GM19025 (cell line): ENCODE measurements at regions not wholly inside any gene's neighbourhood (a gene's known extent, or its start where the extent isn't known, plus 50 kb on each side); places are given as distances from the start of the nearest gene placed in this dataset.
"Not testable (repeated sequence)": the region's sequence is repeated elsewhere in the genome, so short reads cannot be mapped to it uniquely, and the experiment has no call there.

Experiments
- ATAC-seq: cut with Tn5 transposase; IDR thresholded peaks from one replicate; pipeline ENCODE4 v1.9.1; 2021; ENCODE audit warnings: mild to moderate bottlenecking, low read depth, moderate library complexity; ENCODE audit not compliant: unreplicated experiment

- ATAC-seq, result no peak
Measured at GRCh38 chr2:149894226-149894625, 306.7 kb upstream of the MMADHC start.

DNA sequence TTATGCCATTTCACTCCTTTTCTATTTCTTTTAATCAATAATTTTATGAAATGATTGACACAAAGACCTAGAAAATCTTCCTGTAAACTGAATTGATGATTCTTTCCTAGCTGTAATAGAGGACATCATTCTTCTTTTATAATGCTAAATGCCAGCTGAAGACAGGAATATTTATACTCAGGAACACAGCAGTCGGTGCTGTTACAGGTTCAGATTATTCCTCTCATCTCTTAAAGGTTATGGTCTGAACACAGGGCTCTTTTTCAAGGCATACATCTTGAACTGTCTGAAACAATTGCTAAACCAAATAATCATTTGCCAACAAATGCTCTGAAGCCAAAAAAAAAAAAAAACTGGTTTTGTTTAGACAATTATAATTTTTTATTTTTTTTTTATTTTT is 305.0 kb upstream of the MMADHC start:
- ATAC-seq, result no peak

DNA sequence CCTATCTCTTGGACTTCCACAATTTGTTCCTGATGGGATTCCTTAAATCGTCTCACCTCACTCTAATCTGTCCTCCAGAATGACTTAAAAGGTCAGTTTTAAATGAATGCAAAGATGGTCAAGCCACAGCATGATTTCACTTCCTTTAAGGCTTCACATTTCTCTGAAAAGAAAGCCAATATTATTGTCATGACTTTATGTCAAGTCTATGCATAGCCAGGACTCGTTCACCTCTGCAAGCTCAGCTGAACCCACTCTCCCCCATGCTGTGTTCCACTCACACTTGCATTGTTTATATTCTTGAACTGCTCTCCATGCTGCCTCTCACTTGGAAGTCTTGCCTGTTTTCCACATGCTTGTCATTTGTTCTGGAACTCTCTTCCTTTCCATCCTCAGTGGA is 298.4 kb upstream of the MMADHC start:
- no peak for ATAC-seq

DNA sequence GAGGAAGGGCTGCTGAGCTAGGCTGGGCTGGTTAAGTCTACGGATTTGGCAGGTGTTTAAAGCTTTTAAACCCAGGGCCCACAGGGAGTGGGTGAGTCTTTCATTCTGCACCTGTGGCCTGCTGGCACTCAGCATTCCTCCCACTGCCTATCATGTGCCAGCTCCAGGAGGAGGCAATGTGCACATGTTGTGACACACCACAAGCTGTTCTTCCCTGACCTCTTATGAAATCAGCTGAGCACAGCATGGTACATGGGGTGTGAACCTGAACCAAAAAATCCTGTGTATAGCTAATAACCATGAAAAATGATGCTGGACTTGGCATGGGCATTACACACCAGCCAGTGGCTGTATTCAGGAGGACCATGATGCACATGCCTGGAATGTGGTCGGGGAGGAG is 297.9 kb upstream of the MMADHC start:
- ATAC-seq, result no peak

GRCh38 chr2:149884871-149885270 is 297.3 kb upstream of the MMADHC start:
- ATAC-seq, result no peak

DNA sequence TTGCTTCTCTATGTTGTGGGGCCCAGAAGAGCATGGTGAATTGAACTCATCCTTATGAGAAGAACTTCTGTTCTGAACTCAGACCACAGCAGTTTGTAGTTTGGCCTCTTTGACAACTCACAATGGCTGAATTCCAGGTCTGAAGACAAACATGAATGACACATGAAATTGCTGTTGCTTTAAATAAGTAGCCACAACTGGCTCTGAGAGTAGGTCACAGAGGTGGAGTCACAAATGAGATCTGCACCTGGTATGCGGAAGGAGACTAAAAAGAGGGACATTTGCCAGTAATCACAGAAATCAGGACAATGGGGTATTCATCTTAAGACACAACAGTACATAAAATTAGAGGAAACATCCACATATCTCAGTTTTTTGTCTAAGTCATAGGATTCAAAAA is 290.3 kb upstream of the MMADHC start:
- ATAC-seq, result no peak

- ATAC-seq, result no peak
Measured at GRCh38 chr2:149877074-149877473, 289.5 kb upstream of the MMADHC start.

DNA sequence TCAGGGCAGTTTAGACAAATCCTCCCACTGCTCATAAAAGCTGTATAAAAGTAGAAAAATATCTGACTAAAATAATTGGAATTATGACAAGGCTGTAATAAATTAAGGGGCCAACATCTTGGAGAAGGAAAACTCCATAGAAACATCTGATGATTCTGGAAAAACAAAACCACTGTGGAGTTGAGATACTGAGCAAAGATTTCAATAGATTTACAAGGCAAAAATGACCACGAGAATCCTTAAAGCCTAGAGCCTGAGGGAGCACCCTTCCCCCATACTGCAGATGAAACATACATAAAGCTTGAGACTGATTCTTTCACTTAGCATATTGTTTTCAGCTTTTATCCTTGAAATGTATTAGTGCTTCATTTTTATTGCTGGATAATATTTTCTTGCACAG is 286.4 kb upstream of the MMADHC start:
- ATAC-seq, result no peak

- no peak for ATAC-seq
Measured at GRCh38 chr2:149872638-149873150, 285.1 kb upstream of the MMADHC start.

DNA sequence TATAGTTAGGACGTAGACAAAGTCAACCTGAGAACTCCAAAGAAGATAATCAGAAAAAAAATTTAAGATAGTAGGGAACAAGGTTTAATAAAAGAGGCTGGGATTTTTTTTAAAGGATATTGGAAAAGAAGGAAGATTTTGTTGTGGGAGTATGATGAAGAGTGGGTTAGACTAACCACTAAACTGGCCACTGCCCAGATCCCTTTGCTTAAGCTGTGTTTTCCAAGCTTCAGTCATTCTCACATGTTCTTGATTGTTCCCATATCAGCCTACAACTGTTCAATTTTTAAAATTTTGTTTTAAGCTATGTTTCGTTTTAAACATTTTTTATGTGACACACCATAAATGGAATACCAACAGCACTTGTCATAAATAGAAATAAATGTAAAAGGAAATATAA is 284.5 kb upstream of the MMADHC start:
- ATAC-seq, result no peak

GRCh38 chr2:149871091-149871885 is 283.7 kb upstream of the MMADHC start:
- no peak for ATAC-seq

GRCh38 chr2:149863227-149863626 is 275.7 kb upstream of the MMADHC start:
- ATAC-seq, result no peak

GRCh38 chr2:149861034-149861433 is 273.5 kb upstream of the MMADHC start:
- no peak for ATAC-seq

- ATAC-seq, result no peak
Measured at GRCh38 chr2:149860276-149860921, 272.8 kb upstream of the MMADHC start.

GRCh38 chr2:149858901-149859634 is 271.5 kb upstream of the MMADHC start:
- ATAC-seq, result no peak

DNA sequence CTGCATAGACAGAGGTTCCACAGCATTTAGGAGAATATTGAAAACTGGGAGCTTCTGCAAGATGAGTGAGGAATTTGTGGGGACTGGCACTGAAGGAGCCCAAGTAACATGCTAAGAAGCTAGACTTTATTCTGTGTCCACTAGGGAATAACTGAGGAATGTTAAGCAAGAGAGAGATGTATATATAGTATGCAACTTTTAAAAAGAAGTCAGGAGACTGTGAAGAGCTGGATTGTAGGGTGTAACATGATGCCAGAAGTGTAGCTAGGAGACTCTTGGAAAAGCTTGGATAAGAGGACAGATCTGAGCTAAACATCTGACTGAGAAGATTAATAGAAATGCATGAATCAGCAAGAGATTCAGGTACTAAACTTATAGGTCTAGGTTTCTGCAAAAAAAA is 270.6 kb upstream of the MMADHC start:
- ATAC-seq, result no peak

DNA sequence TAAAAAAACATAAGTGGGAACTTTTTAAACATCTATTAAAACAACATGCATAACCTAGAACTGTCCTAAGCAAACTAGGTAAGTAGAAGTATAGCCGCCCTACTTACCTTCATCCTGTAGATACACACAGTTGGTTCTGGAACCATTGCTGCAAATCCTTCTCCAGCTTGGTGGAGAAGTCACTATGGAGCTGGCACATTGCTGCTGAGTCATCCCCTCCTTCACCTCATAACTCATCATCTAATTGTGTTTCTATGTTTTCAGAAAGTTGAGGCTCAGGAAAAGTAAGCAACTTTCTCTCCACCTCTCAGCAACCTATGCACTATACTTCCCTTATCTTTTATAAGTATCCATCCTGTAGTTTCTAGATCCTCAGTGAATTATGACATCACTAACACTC is 269.8 kb upstream of the MMADHC start:
- no peak for ATAC-seq

- ATAC-seq, result not testable (repeated sequence)
Measured at GRCh38 chr2:149855859-149856258, 268.3 kb upstream of the MMADHC start.

GRCh38 chr2:149849591-149849990 is 262.0 kb upstream of the MMADHC start:
- ATAC-seq, result no peak

GRCh38 chr2:149849136-149849535 is 261.6 kb upstream of the MMADHC start:
- ATAC-seq, result no peak

- ATAC-seq, result no peak
Measured at GRCh38 chr2:149841396-149841795, 253.8 kb upstream of the MMADHC start.
